ENCODE measurements at regions not wholly inside any gene's neighbourhood (a gene's known extent, or its start where the extent isn't known, plus 50 kb on each side); places are given as distances from the start of the nearest gene placed in this dataset.

DNA sequence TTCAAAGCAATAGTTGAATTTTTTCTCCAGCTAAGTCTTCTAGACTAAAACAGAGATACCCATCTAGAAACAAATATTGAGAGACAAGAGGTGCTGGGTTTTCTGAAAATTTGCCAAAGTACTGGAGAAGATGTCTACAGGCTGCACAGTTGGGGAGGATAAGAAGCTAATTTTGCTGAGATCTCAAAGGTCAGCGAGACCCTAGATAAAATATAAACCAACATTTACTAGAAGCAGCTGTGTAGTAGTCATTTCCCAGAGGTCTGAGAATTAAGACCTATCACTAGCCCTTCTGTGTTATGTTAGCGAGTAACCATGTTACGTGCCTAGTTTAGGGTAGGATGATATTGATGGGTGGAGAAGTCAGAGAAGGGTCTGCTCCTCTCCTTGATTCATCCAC is 208.5 kb upstream of the TNC start:
- no peaks in the 10 kb centered on the region for H3K9me3 ChIP-seq
- no peak overlapping the region for H3K4me3 ChIP-seq
- H3K36me3 ChIP-seq = no peaks in the 10 kb centered on the region
- DNase-seq (ENCODE audit: low spot score in 2 of 2) = no peak
- WGBS, 2 donors = 91 to 95% methylated on average over 3 of the region's 3 CpGs
- TF ChIP-seq EP300 (IDR thresholded peaks at IDR 0.05) = no peak
- TF ChIP-seq POLR2A (IDR thresholded peaks at IDR 0.05) = no peak
- TF ChIP-seq, protein P1, sequence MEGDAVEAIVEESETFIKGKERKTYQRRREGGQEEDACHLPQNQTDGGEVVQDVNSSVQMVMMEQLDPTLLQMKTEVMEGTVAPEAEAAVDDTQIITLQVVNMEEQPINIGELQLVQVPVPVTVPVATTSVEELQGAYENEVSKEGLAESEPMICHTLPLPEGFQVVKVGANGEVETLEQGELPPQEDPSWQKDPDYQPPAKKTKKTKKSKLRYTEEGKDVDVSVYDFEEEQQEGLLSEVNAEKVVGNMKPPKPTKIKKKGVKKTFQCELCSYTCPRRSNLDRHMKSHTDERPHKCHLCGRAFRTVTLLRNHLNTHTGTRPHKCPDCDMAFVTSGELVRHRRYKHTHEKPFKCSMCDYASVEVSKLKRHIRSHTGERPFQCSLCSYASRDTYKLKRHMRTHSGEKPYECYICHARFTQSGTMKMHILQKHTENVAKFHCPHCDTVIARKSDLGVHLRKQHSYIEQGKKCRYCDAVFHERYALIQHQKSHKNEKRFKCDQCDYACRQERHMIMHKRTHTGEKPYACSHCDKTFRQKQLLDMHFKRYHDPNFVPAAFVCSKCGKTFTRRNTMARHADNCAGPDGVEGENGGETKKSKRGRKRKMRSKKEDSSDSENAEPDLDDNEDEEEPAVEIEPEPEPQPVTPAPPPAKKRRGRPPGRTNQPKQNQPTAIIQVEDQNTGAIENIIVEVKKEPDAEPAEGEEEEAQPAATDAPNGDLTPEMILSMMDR (IDR thresholded peaks at IDR 0.05) = no peak
- H3K27ac ChIP-seq = no peak overlapping the region
- peaks cover 0 to 14% (median 6%) of the 10 kb centered on the region in 4 donors for H3K4me1 ChIP-seq
- no peaks in the 10 kb centered on the region for H3K27me3 ChIP-seq

DNA sequence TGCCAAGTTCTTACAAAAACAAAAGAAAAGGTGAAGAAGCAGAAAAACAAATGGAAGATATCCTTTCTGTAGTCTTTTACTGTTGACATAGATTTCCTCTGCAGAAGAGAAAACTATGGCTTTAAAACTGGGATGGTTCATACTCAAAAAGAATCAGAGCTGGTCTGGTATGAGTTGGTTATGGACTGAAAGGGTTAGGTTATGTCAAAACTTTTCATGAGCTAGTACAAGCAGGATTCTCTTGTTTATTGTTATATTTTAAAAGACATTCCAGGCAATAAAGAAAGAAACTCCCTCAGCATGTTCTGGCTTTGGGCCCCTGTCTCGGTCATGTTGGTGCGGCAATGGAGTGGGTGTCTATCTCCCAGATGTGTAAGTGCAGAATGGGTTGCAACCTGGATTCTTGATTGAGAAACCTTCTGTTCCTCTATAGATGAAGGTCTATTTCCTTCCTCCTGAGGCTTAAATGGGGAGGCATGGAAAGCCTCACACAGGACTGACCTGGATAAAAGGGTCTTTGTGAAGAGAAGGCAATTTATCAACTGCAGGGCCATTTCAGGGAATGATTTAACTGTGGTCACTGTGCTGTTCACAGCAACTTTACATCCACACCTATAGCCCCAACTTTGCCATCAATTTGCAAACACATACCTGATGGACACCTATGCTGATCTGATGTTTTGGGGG is 209.6 kb upstream of the TNC start:
- no peak overlapping the region for H3K4me3 ChIP-seq
- no peaks in the 10 kb centered on the region for H3K36me3 ChIP-seq
- H3K9me3 ChIP-seq = no peaks in the 10 kb centered on the region
- DNase-seq (ENCODE audit: low spot score in 2 of 2) = no peak
- H3K27ac ChIP-seq = no peak overlapping the region
- H3K27me3 ChIP-seq = no peaks in the 10 kb centered on the region
- TF ChIP-seq POLR2A (IDR thresholded peaks at IDR 0.05) (no peak), EP300 (IDR thresholded peaks at IDR 0.05) (no peak)
- TF ChIP-seq, protein P1 (IDR thresholded peaks at IDR 0.05) = no peak
- peaks cover 0 to 14% (median 6%) of the 10 kb centered on the region in 4 donors for H3K4me1 ChIP-seq
- 41 to 83% methylated on average over 2 of the region's 2 CpGs for WGBS, 2 donors

DNA sequence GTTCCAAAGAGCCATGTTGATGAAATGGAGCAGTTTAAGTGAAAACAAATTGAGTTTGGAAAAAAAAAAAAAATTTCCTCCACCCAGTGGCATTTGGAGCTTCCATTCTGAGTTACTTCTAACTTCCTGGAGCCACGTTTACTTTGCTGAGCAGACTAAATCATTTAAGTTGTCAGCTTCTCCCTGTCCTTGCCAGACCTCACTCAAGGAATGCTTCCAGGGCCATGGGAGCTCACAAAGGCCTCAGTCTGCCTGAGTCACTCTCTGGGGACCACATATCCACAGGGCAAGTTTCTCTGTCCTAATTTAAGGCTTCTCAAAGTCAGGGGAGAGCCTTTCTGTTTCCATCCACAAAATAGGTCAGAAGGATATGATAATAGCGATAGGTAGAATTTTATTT is 210.3 kb upstream of the TNC start:
- H3K27me3 ChIP-seq = no peaks in the 10 kb centered on the region
- H3K36me3 ChIP-seq = no peaks in the 10 kb centered on the region
- peaks cover 0 to 14% (median 6%) of the 10 kb centered on the region in 4 donors for H3K4me1 ChIP-seq
- DNase-seq (ENCODE audit: low spot score in 2 of 2) = no peak
- TF ChIP-seq EP300 (IDR thresholded peaks at IDR 0.05) = no peak
- TF ChIP-seq, protein P1 (IDR thresholded peaks at IDR 0.05) = no peak
- WGBS, 2 donors = 48% methylated on average over 2 of the region's 2 CpGs
- no peak overlapping the region for H3K4me3 ChIP-seq
- no peaks in the 10 kb centered on the region for H3K9me3 ChIP-seq
- no peak overlapping the region for H3K27ac ChIP-seq

DNA sequence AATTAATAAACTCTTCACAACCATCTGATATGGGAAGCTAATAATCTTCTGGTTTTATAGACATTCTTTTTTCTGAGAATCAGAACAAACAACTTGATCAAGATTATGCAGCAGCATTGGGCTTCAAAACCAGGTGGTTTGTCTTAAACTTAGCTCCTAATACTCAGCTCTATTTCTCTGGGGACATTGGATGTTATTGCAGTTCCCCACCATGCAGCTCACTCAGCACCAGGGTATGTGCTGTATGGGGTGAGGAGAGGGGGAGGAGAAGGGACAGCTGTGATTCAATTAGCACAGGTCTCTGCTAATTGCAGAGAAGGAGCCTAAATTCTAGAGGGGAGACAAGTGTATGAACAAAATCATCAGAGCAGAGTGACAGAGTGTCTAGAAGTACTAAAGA is 210.7 kb upstream of the TNC start:
- Histone ChIP-seq H3K27me3 (no peaks in the 10 kb centered on the region), H3K36me3 (no peaks in the 10 kb centered on the region), H3K27ac (no peak overlapping the region), H3K9me3 (no peaks in the 10 kb centered on the region), H3K4me1 (peaks cover 0 to 14% (median 6%) of the 10 kb centered on the region in 4 donors), H3K4me3 (no peak overlapping the region)
- TF ChIP-seq, protein P1 (IDR thresholded peaks at IDR 0.05) = no peak
- TF ChIP-seq EP300 (IDR thresholded peaks at IDR 0.05) (no peak), POLR2A (IDR thresholded peaks at IDR 0.05) (no peak)
- no peak for DNase-seq (ENCODE audit: low spot score in 2 of 2)

DNA sequence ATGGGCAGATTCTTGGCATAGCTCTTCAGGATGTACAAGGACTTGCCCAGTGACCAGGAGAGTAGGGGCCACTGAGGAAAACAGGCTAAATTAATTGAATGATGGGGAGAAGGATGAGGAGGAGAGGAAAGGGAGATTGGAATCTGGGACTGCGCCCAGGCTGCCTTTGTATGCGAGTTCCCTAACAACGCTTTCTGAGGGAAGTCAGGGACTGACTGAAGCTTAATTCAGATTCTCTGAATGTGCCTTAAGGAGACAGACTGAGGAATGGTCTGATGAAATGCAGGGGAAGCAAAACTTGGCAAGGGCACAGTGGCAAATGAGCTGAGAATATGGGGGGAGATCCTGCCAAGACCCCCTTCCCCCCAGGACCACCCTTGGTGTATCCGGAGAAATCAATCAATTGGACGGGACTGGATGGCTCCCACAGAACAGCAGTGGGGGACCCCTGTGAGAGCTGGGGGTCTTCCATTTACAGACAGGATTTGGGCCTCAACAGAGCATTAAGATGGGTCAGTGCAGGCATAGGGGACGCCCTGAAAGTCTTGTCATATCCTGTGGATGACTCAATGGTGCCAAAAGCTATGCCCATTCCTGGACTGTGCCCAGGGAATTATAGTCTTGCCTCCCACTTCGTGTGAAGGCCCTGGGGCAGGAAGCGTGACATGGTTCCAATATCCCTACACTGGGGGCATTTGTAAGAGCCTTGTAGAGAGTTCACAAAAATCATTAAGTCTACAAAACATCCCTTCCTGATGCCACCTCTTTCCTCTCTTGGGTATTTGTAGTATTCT is 215.5 kb upstream of the TNC start:
- no peak overlapping the region for H3K27ac ChIP-seq
- H3K4me1 ChIP-seq = peaks cover 0 to 4% (median under 1%) of the 10 kb centered on the region in 4 donors
- H3K4me3 ChIP-seq = no peak overlapping the region
- peaks cover 0 to 15% (median 3%) of the 10 kb centered on the region in 4 donors for H3K9me3 ChIP-seq
- DNase-seq (ENCODE audit: low spot score in 2 of 2) = no peak
- 82 to 85% methylated on average over 8 of the region's 8 CpGs for WGBS, 2 donors
- TF ChIP-seq, protein P1 (IDR thresholded peaks at IDR 0.05) = no peak
- TF ChIP-seq EP300 (IDR thresholded peaks at IDR 0.05) (no peak), POLR2A (IDR thresholded peaks at IDR 0.05) (no peak)
- no peaks in the 10 kb centered on the region for H3K36me3 ChIP-seq
- no peaks in the 10 kb centered on the region for H3K27me3 ChIP-seq

Measured in tibial nerve (tissue), 4 donors.